CD4-positive, alpha-beta T cell treated with Interleukin-10 for 1 hour (primary cell): ENCODE measurements at regions not wholly inside any gene's neighbourhood (a gene's known extent, or its start where the extent isn't known, plus 50 kb on each side); places are given as distances from the start of the nearest gene placed in this dataset.

Source experiments
- DNase-seq: peaks from one replicate; pipeline ENCODE4 v3.0.0-alpha.2; 2020

DNA sequence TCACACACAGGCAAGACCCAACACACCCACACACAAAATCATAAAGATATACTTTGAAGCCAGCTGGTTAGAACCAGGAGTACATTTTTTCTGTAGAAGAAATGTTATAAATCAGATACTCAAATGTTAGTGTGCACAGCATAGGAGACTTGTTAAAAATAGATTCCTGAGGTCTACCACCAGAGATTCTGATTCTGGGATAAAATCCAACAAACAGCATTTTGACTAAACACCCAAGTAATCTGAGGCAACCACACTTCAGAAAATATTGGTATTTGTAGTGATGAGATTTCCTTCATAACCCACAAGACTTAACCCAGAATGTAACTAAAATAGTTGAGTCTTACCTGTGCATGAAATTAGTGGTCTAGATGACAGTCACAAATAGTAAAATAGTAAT lies 301.8 kb downstream of the HNRNPD start:
- no peak for DNase-seq

DNA sequence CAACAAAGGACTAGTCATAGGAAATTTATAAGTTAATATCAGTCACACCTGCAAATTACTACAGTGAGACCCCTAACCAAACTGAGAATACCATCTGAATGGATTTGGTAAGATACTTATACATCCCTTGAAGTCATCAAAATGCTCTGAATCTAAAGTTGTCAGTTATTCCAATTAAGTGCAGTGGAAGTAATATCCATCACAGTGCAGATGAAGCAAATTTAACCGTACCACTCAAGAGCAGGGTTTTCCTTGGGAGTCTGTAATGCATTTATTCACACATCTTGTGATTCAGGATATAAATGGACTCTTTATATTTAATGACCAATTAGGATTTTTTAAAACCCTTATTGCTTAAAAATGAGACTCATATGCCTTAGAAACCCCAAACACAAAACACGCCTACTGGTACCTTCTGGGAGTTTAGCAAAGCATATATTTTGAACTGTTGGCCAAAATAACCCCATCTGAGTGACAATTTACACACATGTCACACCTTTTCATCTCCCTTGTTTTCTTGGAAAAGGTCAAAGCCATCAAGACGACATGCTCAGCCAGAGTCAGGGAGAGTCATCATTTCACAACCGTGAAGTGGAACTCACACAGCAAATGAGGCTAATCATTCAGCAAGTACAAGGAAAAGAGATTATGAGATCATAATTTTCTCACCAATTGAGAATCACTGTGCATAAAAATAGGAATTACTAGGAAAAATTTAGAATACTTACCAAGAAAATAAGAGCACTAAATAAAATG lies 303.7 kb downstream of the HNRNPD start:
- no peak for DNase-seq

DNA sequence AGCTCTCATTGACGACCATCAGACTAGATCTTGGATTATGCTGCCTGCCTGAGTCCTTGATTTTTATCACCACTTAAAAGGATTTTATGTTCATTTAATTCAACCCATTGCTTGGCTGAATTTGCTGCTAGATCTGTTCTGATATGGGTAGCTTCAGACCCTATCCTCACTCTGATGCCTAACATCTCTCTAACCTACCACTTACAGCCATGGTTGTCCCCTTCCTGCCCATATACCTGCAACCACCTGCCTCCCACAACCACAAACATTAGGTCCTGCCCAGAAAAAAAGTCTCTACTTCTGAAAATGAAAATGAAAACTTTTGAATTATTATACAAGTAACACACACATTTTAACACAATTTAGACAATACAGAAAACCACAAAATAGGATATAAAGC lies 310.8 kb downstream of the HNRNPD start:
- DNase-seq = no peak

DNA sequence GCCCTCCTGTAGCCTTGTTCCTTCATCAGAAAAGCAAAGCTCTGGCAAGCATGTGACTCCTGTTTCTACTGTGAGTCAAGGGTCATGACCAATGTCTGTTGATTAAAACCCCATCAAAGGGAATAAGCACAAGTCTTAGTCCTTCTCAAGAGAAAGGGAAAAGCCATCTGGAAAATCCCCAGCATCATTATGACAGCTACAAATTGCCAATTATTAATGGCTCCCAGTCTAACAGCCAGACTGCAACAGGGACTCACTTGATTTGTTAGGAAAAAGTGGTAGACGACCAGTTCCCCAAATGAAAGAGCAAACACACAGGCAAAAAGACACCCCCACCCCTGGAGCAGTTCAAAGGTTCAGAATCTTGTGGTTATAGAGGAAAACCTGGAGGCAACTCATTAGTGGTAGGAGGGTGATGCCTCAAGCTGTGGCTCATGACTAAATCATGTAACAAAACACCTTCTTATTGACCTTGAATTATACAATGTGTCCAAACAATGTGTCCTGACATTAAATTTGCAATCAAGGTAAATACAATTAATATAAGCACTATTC lies 315.7 kb downstream of the HNRNPD start:
- no peak for DNase-seq

DNA sequence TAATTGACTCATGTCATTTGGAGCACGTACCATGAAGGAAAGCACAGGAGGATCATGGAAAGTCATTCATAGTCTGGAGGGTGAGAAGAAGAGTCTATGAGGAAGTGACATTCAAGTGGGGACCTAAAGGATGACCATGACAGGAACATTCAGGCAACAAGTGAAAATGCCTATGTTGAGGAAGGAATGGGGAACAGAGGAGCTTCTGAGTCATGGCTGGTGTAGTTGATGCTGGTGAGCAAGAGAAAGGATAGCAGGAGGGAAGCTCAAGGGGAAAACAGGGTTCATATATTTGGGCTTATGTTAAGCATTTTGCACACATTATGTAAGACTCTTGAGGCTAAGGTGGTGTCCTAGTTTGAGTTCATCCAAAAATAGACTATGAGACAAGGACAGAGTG lies 318.6 kb downstream of the HNRNPD start:
- no peak for DNase-seq

DNA sequence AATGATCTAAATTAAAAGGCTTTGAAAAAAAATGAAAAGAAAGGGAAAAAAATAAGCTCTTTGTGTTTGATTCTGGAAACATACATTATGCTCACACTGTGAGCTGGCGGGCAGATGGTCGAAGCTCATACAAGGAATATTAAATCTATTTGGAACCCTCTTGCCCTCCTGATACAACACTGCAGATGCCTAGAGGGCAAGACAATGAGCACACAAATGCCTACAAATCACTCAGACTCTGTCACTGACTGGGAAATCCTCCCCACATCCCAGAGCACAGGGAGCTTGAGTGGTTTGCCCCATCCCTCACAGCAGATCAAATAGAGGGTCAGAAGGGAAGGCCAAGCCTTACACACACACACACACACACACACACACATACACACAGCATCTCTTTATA lies 320.4 kb downstream of the HNRNPD start:
- DNase-seq = no peak

DNA sequence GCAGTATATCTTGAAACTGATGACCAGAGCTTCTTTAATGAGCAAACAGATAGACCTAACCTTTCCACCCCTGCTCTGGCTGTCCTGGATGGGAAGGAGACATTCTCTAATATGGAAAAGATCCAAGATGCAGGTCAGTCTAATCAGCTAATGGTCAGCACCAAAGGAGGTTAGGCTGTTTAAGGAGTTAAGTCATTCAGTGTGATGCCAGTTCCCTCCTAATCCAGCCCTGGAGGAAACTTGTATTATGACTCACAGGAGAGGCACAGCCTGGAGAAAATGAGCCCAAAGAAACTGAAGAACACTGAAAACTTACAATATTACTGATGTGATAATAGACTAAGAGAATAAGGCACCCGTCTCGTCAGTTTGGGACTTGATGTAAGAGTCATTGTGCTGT lies 323.0 kb downstream of the HNRNPD start:
- DNase-seq = no peak

DNA sequence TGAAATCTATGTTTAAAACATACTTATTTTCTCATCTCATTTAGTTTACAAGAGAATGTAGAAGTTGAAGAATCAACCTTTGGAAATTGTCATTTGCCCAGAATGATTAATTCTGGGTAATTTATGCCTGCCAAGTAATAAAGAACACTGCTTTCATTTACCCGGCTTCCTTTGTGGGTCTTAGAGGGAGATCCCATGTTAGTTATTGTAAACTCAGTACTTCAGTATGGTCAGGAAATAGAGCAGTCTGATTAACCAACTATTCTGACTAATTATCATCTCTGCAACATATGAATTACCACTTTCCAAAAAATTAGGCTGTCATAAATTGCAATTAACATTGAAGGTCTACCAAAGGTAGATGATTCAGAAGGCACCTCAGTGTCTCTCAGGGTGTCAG lies 324.5 kb downstream of the HNRNPD start:
- no peak for DNase-seq

DNA sequence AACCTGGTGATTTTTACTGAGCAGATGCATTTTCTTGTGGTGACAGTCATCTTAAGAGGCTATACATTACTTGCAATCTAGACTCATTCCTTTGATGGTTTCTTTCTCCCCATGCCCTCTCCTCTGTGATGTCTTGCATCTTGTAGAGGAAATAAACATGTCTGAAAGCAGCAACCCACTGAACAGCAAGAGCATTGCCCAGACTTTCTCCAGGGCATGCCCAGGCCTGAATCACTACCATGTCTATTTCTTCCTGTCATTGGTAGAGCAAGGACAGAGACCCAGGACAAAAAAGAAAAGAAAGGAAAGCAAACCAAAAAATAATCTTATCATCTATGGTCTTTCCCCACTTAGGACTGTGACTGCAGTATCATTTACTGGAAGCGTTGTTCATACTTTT lies 326.1 kb downstream of the HNRNPD start:
- no peak for DNase-seq

DNA sequence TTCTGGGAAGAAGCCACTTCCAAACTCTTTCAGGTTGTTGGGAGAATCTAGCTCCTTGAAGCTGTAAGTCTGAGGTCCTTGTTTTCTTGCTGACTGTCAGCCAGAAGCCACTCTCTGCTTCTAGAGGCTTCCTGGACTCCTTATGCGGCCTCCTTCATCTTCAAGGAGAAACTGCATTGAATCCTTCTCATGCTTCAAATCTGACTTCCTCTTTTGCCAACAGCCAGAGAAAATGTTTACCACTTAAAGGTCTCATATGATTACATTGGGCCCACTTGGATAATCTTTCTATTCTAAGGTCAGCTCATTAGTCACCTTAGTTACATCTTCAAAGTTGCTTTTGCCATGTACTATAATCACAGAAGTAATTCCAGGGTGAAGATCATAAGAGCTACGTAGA lies 327.0 kb downstream of the HNRNPD start:
- DNase-seq = no peak

DNA sequence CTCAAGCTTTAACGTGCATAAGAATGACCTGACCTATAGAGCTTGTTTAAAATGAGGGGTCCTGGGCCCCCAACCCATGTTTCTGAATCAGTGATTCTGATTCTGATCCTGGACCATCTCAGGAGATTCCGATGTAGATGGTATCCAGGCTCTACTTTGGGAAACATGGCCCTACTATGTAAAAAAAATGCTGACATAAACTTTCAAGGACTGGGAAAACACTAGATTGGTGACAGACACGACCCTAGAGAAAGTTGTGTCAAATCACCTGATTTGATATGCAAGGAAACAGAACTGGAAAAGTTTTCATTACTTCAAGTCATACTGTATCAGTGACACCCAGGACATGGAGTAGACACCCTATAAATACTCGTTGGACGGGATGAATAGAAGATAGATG lies 328.5 kb downstream of the HNRNPD start:
- DNase-seq = no peak

DNA sequence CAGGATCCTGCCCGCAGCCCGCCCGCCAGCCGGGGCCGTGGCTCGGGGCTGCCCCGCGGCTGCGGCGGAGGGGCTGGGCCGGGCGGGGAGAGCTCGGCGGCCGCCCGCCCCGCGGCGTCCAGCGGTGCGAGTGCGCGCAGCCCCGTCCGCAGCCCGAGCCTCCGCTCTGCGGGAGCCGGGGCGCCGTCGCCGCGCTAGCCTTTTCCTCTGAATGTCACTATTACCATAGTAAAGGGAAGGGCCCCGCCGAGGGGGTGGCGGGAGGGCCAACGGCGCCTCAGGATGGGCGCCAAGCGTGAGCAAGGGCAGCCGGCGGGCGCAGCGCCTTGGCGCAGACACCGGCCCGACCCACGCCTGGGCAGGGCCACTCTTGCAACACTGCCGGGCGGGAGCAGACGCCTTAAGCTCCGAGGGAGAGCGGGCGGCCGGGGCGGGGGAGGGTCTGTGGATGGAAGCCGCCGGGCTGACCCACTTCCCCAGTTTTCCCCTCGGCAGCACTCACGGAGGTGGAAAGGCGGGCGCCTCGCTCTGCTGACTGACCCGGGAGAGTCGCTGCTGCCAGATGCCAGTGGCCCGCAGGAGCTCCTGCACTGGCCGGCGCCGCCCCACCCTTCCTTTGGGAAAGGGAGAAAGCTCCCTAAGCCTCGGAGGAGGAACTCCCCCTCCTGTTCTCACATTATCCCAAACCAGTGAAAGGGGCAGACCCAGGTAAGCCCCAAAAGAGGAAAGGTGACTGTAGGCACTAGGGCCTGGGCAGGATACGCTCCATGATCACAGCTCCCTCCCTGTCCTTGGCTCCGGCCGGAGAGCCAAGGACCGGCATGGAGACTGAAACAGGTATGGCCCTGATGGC lies 329.4 kb downstream of the HNRNPD start:
- DNase-seq = no peak

DNA sequence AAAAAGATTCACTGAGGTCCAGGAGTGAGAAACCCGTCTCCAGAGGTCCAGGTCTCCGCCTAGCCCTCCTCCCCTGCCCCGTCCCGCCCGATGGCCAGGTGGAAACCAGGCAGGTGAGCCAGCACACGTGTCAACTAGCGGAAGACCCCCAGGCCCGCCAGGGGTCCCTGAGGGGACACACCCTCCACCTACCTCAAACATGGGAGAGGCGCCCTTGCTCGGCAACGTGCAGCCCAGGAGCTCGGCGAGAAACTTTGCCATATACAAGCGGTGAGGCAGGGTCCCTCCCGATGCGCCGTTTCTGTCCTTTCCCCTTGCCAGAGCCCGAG lies 330.0 kb downstream of the HNRNPD start:
- no peak for DNase-seq

DNA sequence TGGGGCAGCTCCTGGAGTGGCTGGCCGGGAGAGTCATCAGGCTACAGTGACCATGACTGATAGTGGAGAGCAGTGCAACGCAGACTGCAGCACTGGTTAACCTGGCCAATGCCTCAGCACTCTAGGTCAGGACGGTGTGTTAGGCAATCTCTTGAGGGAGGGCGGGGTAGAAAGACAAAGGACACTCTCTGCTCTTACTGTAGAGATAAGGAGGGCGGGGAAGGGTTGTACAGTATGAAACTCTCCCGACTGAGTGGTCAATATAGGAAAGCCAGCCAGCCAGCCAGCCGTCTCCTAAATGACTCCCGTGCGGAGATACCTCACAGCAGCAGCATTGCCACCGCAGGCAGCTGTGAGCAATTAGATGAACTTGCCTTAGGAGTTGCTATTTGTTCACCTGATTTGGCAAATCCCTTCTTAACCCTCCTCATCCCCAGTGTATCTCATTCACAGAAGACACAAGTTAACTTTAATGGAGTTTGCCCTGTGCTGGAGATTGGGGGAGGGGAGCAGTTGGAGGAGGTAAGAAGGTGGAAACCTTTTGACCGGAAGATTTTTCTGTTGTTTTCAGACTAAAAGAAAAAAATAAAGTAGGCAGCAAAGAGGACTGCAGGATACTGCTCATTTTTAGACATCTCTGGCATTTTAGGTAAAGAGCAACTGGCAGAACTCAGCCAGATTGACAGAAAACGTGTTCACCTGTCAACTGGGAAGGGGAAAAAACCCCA lies 330.5 kb downstream of the HNRNPD start:
- DNase-seq = no peak

DNA sequence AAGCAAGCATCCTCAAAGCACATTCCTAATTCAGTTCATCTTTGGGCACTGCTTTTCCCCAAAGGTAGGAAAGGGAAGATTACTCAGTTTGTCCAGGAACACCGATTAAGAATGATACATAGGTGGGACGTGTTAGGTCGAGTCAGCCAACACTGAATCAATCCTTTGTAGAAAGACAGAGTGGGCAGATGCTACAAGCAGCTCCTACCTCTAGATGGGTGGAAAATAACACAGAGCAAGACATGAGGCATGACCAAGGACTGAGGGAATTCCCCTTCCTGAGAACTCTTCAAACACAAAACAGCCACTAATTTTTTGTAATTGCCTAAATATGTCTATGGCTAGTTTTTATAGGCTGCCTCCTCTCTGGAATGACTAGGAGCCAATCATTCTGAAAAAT lies 331.7 kb downstream of the HNRNPD start:
- no peak for DNase-seq

DNA sequence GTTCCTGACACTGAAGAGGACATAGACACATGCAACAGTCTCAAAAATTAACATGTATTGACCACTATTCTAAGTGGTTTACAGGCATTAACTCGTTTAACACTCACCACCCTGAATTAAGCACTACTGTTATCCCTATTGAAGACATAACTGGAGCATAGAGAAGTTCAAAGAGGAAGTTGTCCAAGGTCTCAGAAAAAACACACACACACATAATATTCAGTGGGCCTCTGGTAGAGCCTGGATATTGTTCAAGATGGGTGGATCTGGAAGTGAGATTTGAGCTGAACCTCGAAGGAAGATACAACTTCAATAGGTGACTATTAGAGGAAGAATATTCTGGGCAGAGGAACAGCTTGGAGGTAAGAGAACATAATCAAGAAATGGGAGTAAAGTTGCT lies 334.9 kb downstream of the HNRNPD start:
- DNase-seq = no peak

DNA sequence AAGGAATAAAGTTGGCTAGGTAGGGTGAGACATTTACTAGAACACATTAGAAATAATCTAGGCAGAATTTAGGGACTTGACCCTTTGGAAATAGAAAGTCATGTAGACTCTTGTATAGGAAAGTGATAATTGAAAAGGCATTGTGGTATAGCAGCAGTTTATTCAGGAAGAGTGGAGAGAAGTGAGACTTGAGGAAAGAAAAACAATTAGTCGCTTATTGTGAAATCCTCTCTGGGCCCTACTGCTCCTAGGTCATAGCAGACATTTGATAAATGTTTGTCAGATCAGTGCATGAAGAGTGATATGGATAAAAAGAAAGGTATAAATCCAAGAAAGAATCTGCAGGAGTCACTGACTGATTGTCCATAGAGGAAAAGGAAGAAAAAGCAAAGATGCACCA lies 337.6 kb downstream of the HNRNPD start:
- no peak for DNase-seq

DNA sequence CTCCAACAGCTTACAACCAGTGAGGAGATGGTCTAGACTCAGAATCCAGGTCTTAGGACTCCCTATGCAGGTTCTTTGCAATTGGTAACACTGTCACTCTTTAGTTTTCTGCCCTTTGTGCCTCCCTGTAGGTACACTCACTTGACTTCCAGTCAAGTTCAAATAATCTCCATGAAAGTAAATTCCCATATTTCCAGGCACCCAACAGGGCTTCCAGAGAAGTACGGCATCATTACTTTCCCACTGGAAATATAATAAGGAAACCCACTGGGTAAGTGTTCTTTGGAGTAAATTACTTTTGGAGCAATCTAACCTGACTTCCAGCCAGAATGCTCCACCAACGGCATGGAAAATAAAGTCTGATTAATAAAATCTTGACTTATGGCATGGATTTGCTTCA lies 338.9 kb downstream of the HNRNPD start:
- no peak for DNase-seq

DNA sequence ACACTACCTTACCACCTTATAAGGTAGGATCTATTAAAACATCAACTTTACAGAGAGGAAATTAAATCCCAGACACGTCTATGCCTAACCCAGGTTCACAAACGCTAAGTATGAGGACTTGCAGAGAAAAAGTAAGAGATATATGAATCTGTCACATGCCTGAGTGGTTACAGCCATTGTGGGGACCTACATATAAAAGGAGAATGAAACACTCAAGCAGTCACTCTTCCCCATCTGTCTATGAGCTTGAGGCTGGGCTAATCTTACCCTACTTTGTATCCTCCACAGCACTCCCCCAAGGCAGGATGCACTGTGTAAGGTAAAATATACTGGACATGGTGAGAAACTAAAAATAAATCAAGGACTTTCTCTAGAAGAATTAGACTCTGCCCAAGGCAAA lies 339.9 kb downstream of the HNRNPD start:
- DNase-seq = no peak

DNA sequence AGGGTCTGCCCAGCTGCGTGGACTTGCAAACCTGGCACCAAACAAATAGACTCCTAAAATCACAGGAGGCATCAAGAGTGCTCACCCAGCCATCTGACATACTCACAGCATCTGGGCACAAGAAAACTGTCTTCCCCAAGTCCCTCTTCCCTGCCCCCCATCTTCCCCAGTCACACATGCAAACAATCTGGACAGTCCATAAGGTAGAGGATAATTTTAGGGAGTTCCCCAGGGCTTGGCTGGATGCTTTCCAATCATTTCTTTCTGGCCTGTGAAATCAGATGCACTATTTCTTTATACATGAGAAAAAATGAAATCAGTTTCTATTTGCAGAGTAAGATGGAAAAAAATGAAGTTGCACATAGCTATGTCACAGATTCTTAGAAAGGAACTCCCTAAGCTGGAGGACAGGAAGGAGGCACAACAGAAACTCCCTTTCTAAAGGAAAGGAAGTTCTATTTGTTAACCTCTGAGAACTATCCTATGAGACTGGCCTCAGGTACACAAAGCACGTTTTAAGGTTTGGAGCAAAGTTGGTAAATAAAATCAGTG lies 342.3 kb downstream of the HNRNPD start:
- no peak for DNase-seq

DNA sequence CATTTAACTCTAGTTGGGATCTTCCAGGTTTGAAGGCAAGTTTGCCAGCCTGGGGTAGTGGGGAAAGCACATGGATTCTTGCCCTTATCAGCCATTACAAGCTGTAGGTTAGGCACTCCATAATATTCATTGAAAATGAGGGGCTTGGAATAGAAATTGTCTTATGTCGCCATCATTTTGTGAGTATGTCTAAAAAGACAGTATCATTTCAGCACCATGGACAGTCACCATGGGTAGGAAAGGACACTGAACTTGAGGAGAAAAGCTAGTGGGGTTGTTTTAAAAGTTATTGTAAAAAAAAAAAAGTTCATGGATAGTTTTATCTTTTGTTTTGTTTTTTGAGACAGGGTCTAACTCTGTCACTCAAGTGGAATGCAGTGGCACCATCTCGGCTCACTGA lies 356.1 kb downstream of the HNRNPD start:
- DNase-seq = peak; percentile 2

DNA sequence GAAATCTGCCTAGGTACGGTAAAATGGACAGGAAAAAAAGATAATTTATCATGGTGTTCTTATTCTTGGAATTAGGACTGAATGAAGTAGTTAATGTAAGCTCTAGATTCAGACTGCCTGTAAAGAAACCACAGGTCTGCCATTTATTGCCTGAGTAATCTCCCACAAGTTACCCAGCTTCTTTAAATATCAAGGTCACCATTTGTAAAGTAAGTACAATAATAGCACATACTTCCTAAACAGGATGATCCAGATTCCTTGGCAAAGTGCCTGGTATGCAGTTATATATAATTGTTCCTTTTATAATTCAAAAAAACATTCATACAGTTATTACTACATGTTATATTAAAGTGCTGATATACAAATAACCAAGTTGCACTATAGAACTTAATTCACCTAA lies 368.6 kb downstream of the HNRNPD start:
- DNase-seq = no peak

DNA sequence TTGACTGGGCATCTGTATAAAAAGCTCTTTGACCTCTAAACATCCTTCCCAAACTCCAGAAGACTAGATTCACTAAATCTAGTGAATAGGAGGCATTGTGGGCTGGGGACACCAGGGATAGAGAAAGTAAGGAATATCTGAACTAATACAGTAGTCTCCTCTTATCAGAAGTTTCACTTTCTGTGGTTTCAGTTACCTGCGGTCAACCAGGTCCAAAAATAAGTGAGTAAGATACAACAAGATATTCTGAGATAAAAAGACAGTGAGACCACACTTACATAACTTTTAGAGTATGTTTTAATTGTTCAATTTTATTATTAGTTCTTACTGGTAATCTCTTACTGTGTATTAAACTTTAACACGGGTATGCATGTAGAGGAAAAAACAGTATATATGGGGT lies 376.5 kb downstream of the HNRNPD start:
- no peak for DNase-seq
